SK-MEL-5 (cell line): ENCODE measurements at regions not wholly inside any gene's neighbourhood (a gene's known extent, or its start where the extent isn't known, plus 50 kb on each side); places are given as distances from the start of the nearest gene placed in this dataset.
A peak's percentile ranks its signal among the peaks of the same experiment; 100 is the strongest.
"Not testable (repeated sequence)": the region's sequence is repeated elsewhere in the genome, so short reads cannot be mapped to it uniquely, and the experiment has no call there.

Source experiments
- DNase-seq: peaks from one replicate; pipeline ENCODE4 v3.0.0-alpha.2; 2016; ENCODE audit warnings: low read depth, low spot score
- in situ Hi-C: cut with HindIII; loops from 2 replicates; pipeline ENCODE4 v1.10.0; 2016; ENCODE audit warnings: low sequenced_read_pairs, high pct_unique_total_duplicates, low pct_unique_long_range_greater_than_20kb

GRCh38 chr2:4745056-4745991 lies 946.9 kb upstream of the SOX11 start:
- in situ Hi-C loops, result no loop called here
- DNase-seq, result no peak

- in situ Hi-C loops, result no loop called here
- no peak for DNase-seq
Measured at GRCh38 chr2:4753721-4754120, 938.5 kb upstream of the SOX11 start.

- in situ Hi-C loops, result no loop called here
- DNase-seq, result peak; percentile 53
Measured at GRCh38 chr2:4762951-4763376, 929.2 kb upstream of the SOX11 start.

- DNase-seq, result no peak
- in situ Hi-C loops, result no loop called here
Measured at GRCh38 chr2:4765787-4766530, 926.2 kb upstream of the SOX11 start.

GRCh38 chr2:4775668-4776067 lies 916.5 kb upstream of the SOX11 start:
- in situ Hi-C loops, result no loop called here
- DNase-seq, result no peak

GRCh38 chr2:4780679-4781078 lies 911.5 kb upstream of the SOX11 start:
- no peak for DNase-seq
- in situ Hi-C loops, result no loop called here

DNA sequence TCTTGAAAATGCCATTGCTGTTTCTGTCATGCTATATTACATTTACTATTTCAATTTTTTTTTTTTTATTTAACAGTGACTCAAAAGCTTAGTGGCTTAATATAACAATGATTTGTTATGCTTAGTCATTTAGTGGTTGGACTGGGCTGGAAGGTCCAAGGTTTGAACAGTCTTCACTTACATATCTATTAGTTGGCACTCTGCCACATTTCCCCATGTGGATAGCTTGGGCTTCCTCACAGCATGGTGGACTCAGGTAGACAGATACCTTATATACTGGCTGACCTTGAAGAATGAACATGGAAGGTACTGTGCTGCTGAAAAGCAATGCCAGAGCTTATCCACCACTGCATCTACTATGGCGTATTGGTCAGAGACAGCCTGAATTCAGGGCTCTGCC lies 909.5 kb upstream of the SOX11 start:
- DNase-seq, result no peak
- in situ Hi-C loops, result no loop called here

DNA sequence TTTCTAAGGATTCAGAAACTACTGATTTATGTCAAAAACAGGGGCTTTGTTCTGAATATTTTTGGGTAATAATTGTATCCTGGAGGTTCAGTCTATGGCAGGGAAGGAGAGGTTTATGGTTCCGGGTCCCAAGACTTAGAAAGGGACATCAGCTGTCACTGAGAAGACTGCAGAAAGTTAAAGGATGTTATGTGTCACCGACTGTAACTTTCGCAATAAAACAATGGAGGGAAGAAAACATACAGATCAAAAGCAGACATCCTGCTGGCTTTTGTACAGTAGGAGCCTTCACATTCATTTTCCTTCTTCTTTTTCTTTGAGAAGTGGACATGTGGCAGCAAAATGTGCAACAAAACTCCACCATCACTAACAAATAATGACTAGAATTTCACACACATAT lies 900.7 kb upstream of the SOX11 start:
- DNase-seq, result no peak
- in situ Hi-C loops, result no loop called here

- in situ Hi-C loops, result no loop called here
- no peak for DNase-seq
Measured at GRCh38 chr2:4792126-4792525, 900.1 kb upstream of the SOX11 start.

DNA sequence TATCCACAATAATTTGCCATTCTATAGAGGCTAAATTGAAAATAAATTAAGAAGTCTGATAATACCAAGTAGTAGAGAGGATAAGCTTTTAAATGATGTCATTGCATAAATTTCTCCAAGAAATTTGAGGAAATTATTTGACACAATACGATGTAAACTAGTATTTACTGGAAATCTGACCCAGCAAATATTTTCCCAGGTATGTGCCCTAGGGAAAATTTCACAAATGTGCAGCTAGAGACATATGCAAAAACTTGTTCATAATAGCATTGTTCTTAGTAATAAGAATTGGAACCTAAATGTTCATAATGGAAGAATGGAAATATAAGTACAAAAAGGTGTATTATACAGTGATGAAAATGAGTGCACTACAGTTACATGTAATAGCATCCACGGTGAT lies 888.8 kb upstream of the SOX11 start:
- in situ Hi-C loops, result no loop called here
- no peak for DNase-seq

DNA sequence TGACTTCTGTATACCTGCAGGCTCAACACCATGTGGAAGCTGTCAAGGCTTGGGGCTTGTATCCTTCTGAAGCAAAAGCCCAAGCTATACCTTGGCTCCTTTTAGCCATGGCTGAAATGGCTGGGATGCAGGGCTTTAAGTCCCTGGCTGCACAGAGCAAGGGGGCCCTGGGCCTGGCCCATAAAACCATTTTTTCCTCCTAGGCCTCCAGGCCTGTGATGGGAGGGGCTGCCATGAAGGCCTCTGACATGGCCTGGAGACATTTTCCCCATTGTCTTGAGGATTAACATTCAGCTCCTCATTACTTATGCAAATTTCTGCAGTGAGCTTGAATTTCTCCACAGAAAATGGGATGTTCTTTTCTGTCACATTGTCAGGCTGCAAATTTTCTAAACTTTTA lies 878.0 kb upstream of the SOX11 start:
- in situ Hi-C loops, result not testable (repeated sequence)

GRCh38 chr2:4827836-4828235 lies 864.3 kb upstream of the SOX11 start:
- DNase-seq, result no peak

More for the DNA sequence above, 878.0 kb upstream of the SOX11 start:
- DNase-seq, result not testable (repeated sequence)

GRCh38 chr2:4828682-4829374 lies 863.4 kb upstream of the SOX11 start:
- DNase-seq, result no peak
- in situ Hi-C loops, result no loop called here

More at GRCh38 chr2:4827836-4828235, 864.3 kb upstream of the SOX11 start:
- in situ Hi-C loops, result no loop called here

- in situ Hi-C loops, result no loop called here
- no peak for DNase-seq
Measured at GRCh38 chr2:4831751-4832150, 860.4 kb upstream of the SOX11 start.

- DNase-seq, result no peak
- in situ Hi-C loops, result no loop called here
Measured at GRCh38 chr2:4832642-4833041, 859.5 kb upstream of the SOX11 start.

DNA sequence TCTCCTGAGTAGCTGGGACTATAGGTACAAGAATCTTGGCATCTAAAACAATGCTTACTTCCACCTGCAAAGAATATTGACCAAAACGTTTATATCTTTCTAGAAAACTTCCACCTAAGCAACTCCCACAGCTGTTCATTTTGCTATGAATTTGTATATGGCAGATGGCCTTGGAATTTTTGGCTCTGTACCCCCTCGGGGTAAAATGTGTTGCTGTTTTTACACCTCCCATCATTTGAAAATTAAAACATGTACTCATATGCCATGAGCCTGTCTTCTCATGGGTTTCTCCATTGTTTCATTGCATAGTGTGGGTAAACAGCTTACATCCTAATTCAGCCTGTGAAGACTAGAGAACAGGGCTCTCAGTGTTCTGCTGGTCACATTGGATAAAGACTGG lies 853.6 kb upstream of the SOX11 start:
- in situ Hi-C loops, result no loop called here
- DNase-seq, result no peak

- no peak for DNase-seq
- in situ Hi-C loops, result no loop called here
Measured at GRCh38 chr2:4840791-4841190, 851.4 kb upstream of the SOX11 start.

DNA sequence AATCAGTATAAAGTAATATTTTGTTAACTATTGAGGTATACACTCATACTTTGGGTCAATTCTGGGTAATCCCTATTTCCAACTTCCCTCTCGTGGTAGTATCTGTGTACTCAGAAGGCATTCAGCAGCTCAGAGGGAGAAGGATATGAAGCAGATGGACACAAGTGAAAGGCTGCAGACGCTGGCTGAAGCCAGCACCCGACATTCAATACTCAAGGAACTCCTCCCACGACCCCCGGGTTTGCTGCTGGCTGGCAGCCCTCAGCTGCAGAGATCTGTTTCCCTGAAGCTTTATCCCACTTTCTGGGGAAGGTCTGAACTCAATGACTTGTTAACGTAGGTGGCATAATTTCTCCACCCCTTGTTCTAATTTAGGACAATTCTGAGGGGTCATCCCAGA lies 847.3 kb upstream of the SOX11 start:
- in situ Hi-C loops, result no loop called here
- DNase-seq, result no peak
